ENCODE measurements at regions not wholly inside any gene's neighbourhood (a gene's known extent, or its start where the extent isn't known, plus 50 kb on each side); places are given as distances from the start of the nearest gene placed in this dataset.

DNA sequence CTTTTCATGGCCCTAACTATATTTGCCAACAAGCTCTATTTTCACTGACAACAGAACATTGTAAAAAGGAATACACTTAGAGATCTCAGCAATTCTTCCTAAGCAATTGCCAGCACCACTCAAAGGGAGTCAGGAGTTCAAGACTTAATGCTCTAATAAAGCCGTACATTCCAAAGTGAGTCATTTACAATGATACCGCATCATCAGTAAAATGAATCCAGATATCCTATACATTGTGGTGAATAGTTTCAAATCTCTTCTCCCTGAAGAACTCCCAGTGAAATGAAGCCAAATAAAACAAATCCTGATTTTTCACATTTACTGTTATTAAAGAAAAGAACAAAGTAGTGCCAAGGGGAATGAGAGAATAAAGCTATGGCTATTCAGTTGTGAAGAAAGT, 2898.7 kb upstream of the PCDH20 start:
- ATAC-seq: no peak
- Histone ChIP-seq H3K27me3 (no peaks in the 10 kb centered on the region), H3K4me3 (no peak overlapping the region), H3K9me3 (no peaks in the 10 kb centered on the region), H3K36me3 (no peaks in the 10 kb centered on the region), H3K27ac (no peak overlapping the region), H3K4me1 (no peaks in the 10 kb centered on the region)
- TF ChIP-seq POLR2A (IDR thresholded peaks at IDR 0.05) (no peak), POLR2AphosphoS5 (IDR thresholded peaks at IDR 0.05) (no peak), EP300 (IDR thresholded peaks at IDR 0.05) (no peak)
- TF ChIP-seq, protein P1, sequence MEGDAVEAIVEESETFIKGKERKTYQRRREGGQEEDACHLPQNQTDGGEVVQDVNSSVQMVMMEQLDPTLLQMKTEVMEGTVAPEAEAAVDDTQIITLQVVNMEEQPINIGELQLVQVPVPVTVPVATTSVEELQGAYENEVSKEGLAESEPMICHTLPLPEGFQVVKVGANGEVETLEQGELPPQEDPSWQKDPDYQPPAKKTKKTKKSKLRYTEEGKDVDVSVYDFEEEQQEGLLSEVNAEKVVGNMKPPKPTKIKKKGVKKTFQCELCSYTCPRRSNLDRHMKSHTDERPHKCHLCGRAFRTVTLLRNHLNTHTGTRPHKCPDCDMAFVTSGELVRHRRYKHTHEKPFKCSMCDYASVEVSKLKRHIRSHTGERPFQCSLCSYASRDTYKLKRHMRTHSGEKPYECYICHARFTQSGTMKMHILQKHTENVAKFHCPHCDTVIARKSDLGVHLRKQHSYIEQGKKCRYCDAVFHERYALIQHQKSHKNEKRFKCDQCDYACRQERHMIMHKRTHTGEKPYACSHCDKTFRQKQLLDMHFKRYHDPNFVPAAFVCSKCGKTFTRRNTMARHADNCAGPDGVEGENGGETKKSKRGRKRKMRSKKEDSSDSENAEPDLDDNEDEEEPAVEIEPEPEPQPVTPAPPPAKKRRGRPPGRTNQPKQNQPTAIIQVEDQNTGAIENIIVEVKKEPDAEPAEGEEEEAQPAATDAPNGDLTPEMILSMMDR (IDR thresholded peaks at IDR 0.05): no peak
- 63 to 83% methylated on average over 2 of the region's 2 CpGs for WGBS, 2 donors (ENCODE audit: low coverage in 1 of 2)

DNA sequence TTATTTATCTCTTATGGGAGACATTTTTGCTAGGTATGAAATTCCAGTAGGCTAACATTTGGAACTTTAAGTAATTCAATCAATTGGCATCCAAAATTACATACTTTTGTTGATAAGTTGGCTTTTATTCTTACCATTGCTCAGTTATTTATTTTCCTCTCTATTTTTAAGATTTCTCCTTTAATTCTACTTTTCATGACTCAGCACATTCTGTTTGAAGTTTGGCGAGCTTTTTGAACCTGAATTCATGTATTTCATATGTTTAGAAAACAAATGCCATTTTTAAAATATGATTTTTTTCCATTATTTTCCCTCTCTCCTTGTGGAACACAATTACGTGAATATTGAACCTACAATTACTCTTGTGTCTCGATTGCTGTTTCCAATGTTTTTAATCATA, 2896.3 kb upstream of the PCDH20 start:
- no peak overlapping the region for H3K27ac ChIP-seq
- 88 to 94% methylated on average over 2 to 3 of the region's 3 CpGs for WGBS, 2 donors (ENCODE audit: low coverage in 1 of 2)
- no peaks in the 10 kb centered on the region for H3K9me3 ChIP-seq
- no peak overlapping the region for H3K4me3 ChIP-seq
- no peak for ATAC-seq
- no peaks in the 10 kb centered on the region for H3K36me3 ChIP-seq
- H3K4me1 ChIP-seq: no peaks in the 10 kb centered on the region
- no peaks in the 10 kb centered on the region for H3K27me3 ChIP-seq
- TF ChIP-seq EP300 (IDR thresholded peaks at IDR 0.05) (no peak), POLR2AphosphoS5 (IDR thresholded peaks at IDR 0.05) (no peak), POLR2A (IDR thresholded peaks at IDR 0.05) (no peak)
- TF ChIP-seq, protein P1 (IDR thresholded peaks at IDR 0.05): no peak

DNA sequence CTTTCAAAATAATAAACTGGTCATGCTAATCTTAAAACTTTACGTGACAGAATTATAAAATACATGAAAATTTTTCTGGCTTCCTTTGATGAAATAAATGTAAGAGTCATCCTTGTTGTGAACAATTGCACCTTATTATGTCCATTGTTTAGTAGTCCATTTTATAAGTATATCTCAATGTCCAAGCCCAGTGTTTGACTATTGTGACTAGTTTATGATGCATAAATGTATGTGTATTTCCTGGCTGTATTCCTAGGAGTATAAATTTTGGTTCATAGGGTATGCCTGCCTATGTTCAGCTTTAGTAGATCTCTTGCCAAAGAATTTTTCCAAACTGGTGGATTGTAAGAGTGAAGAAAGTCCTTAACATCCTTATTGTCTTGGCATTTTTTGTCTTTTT, 2895.5 kb upstream of the PCDH20 start:
- WGBS, 2 donors (ENCODE audit: low coverage in 1 of 2): 86 to 89% methylated on average over 1 of the region's 1 CpG
- H3K4me3 ChIP-seq: no peak overlapping the region
- no peak for TF ChIP-seq EP300 (IDR thresholded peaks at IDR 0.05)
- no peak for TF ChIP-seq POLR2A (IDR thresholded peaks at IDR 0.05)
- no peak for TF ChIP-seq POLR2AphosphoS5 (IDR thresholded peaks at IDR 0.05)
- TF ChIP-seq, protein P1 (IDR thresholded peaks at IDR 0.05): no peak
- H3K27me3 ChIP-seq: no peaks in the 10 kb centered on the region
- ATAC-seq: no peak
- no peak overlapping the region for H3K27ac ChIP-seq
- H3K4me1 ChIP-seq: no peaks in the 10 kb centered on the region
- H3K36me3 ChIP-seq: no peaks in the 10 kb centered on the region
- no peaks in the 10 kb centered on the region for H3K9me3 ChIP-seq

DNA sequence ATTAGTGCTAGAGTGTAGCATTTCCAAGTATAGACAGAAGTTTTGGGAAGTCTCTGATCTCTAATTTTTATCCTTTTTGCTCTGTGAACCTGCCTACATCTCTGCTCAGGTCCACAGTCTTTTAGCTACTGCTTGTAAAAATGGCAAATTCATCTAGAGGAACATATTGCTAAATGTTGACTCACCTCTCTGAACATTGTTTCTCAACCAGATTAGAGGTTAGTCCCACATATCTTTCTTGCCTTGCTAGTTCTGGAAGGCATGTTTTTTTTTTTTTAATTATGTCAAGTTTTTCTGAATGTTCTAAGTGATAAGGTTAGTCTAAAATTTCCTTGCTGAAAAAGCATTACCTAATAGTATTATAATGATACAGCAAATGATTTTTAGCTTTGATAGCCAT, 2889.6 kb upstream of the PCDH20 start:
- Histone ChIP-seq H3K9me3 (no peaks in the 10 kb centered on the region), H3K36me3 (no peaks in the 10 kb centered on the region), H3K27ac (no peak overlapping the region), H3K27me3 (no peaks in the 10 kb centered on the region), H3K4me1 (no peaks in the 10 kb centered on the region), H3K4me3 (no peak overlapping the region)
- TF ChIP-seq POLR2A (IDR thresholded peaks at IDR 0.05): no peak
- TF ChIP-seq, protein P1 (IDR thresholded peaks at IDR 0.05): no peak
- TF ChIP-seq POLR2AphosphoS5 (IDR thresholded peaks at IDR 0.05): no peak
- no peak for TF ChIP-seq EP300 (IDR thresholded peaks at IDR 0.05)
- ATAC-seq: no peak

DNA sequence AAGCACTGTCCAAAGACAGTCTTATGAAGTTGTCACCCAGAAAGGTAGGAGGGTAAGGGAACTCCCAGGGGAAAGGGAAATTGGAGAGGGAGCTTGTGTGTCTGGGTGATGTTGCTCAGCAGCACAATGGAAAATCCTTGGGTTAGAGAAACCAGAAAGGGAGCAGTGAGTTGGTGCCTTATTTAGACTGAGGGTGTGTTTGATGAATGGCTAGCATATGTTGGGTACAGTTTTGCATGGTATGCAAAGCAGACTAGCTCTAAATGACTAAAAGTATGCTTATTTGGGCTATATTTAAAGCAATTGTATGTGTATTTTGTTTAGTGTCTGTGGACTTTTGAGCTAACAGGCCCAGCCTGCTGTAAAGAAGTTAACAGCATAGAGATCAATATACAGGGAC, 2884.6 kb upstream of the PCDH20 start:
- TF ChIP-seq, protein P1 (IDR thresholded peaks at IDR 0.05): no peak
- no peak for TF ChIP-seq POLR2A (IDR thresholded peaks at IDR 0.05)
- TF ChIP-seq EP300 (IDR thresholded peaks at IDR 0.05): no peak
- TF ChIP-seq POLR2AphosphoS5 (IDR thresholded peaks at IDR 0.05): no peak
- Histone ChIP-seq H3K36me3 (no peaks in the 10 kb centered on the region), H3K4me1 (no peaks in the 10 kb centered on the region), H3K9me3 (no peaks in the 10 kb centered on the region), H3K27ac (no peak overlapping the region), H3K27me3 (no peaks in the 10 kb centered on the region), H3K4me3 (no peak overlapping the region)
- ATAC-seq: no peak

Data from gastroesophageal sphincter (tissue), 4 donors.